DMS114 treated with DMSO at 0.1 percent for 48 hours (cell line): ENCODE measurements at regions not wholly inside any gene's neighbourhood (a gene's known extent, or its start where the extent isn't known, plus 50 kb on each side); places are given as distances from the start of the nearest gene placed in this dataset.
"Not testable (repeated sequence)": the region's sequence is repeated elsewhere in the genome, so short reads cannot be mapped to it uniquely, and the experiment has no call there.

Experiments
- DNase-seq: peaks from one replicate; lab custom pipeline; 2025; ENCODE audit not compliant: unreplicated experiment; lab: John Stamatoyannopoulos, UW

DNA sequence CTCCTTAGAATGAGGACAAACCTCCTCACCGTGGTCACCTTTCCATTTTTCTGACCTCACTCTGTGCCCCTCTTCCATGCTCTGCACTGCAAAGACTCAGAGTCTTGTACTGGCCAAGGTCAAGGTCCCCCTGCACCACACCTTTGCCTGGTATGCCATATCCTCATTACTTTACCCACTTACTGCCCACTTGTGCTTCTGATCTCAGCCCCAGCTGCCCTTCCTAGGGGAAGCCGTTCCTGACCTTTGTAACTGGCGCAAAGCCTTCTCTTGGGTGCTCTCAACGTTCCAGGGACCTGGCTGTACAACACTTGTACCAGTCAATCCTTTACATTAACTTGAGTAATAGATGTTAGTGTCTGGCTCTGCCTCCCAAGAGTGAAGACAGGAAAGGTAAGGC, 256.0 kb downstream of the SV2B start:
- DNase-seq, result no peak

DNA sequence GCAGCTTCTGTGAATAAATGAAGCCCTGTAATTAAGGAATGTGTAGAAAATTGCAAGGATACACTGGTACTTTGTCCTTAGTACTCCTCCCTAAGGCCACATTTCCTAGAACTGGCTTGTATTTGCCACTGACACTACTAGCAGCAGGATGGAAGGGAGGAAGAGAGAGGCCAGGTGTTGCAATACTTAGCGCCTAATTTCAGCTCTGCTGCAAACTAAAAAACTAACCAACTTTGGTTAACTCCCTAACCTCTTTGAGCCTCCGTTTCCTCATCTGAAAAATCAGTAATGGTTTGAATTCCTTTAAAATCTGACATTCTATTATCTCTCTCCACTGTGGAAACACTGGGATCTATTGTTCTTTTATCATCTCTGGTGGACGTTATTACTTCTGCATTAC, 257.0 kb downstream of the SV2B start:
- no peak for DNase-seq

DNA sequence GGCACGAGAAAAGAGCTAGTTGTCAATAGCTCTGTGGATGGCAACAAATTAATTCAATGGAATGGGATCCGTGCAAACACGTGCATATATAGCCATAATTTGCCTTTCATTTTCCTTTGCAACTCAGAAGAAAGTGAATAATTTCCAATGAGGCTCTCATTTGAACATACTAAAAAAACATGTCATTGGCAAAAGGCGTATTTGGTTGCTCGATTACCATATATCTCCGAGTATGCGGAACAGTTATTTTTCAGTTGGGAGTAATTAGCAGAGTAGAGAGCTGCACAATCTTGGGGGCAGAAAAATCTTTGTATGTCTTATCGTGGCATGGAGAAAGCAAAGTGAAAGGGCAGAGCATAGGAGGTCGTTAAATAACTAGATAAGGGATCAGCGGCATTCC, 257.4 kb downstream of the SV2B start:
- DNase-seq, result no peak

DNA sequence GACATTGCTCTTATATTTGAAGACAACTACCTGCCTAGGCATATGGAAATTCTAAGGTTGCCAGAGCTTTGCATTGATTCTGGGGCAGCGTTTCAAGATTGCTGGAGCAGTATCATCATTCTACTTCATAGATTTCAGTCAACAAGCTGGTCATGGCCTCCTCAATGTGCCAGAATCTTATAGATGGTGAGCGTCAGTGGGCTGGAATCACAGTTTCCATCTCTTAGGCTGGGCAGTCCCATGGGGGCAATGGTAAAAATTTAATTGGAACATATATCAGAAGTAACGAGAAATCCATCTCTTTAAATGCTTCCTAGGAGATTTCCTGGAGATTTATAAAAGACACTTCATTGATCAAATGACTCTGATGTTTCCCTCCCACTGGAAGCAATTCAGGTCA, 258.3 kb downstream of the SV2B start:
- no peak for DNase-seq

DNA sequence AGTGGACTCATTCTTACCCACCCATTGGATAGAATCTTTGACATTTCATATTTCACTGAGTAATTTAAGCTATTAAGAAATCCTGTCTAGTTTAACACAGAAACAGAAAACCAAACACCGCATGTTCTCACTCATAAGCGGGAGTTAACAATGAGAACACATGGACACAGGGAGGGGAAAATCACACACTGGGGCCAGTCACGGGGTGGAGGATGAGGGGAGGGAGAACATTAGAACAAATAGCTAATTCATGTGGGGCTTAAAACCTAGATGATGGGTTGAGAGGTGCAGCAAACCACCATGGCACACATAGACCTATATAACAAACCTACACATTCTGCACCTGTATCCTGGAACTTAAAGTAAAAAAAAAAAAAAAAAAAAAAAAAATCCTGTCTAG, 261.6 kb downstream of the SV2B start:
- DNase-seq, result not testable (repeated sequence)

DNA sequence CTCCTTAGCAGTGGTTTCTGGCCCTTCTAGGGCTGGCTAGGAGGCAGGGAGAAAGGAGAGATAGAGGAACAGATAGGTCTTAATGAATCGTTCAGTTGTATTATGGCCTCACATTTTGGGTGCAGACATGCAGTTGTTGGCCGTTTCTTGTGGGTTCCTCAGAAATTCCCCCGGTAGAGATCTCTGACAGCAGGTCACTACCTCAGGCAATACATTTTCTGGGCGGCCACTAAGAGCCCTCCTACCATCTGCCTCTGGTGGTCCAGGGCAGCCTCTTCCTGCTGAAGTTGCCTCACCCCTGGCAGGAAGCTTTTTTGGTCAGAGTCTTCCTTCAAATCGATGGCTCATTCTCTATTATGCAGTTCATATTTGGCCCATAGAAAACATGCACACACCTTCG, 266.1 kb downstream of the SV2B start:
- DNase-seq, result no peak

DNA sequence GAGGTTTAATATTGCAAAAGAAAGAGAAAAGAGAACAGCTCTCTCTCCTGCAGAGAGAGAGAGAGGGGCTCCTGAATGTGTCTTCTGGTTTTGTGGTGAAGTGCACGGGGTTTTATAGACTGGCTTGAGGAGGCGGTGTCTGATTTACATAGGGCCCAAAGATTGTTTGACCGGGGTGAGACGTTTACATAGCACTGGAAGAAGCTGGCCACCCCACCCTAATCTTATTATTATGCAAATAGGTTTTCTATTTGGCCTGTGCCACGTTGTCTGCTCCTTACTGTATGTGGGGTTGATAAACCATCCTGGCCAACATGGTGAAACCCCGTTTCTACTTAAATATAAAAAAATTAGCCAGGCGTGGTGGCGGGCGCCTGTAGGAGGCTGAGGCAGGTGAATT, 268.6 kb downstream of the SV2B start:
- DNase-seq, result no peak

DNA sequence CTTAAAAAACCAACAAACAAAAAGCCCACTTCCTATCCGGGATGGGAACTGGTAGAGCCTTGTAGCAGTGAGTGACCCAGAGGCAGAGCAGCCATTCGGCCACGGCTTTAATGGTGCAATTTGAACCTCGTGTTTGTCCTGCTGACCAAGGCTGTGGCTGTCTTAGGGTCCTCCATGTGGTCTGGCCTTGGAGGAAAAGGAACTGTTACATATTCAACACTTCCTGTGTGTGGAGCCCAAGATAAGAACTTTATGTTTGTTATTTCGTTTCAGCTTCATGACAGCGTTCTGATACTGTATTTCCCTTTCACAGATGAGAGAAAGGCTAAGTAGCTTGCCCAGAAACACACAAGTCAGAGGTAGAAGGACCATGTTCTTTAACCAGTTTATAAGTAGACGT, 269.8 kb downstream of the SV2B start:
- no peak for DNase-seq

DNA sequence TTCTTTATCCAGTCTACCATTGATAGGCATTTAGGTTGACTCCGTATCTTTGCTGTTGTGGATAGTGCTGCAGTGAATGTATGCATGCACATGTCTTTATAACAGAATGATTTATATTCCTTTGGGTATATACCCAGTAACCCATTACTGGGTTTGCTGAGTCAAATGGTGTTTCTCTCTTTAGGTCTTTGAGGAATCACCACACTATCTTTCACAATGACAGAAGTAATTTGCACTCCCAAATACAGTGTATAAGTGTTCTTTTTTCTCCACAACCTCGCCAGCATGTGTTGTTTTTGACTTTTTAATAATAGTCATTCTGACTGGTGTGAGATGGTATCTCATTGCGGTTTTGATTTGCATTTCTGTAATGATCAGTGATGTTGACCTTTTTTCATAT, 271.3 kb downstream of the SV2B start:
- DNase-seq, result not testable (repeated sequence)

DNA sequence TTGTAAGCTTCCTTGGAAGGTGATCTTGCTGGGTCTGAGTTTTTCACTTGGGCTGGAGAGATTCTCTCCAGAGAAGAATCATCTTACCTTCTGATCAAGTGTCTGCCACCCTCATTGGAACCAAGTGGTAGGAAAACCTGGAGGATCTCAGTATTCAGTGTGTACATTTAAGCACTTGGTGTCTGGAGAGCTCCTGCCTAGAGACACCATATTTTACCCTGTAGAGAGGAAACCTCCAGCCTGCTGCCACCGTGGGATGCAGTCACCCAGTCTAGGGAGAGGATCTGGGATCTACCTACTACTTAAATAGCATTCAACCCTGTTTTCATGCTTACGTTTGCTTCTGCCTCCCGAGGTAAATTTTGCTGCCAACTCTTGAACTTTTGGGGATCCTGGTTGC, 274.3 kb downstream of the SV2B start:
- no peak for DNase-seq

DNA sequence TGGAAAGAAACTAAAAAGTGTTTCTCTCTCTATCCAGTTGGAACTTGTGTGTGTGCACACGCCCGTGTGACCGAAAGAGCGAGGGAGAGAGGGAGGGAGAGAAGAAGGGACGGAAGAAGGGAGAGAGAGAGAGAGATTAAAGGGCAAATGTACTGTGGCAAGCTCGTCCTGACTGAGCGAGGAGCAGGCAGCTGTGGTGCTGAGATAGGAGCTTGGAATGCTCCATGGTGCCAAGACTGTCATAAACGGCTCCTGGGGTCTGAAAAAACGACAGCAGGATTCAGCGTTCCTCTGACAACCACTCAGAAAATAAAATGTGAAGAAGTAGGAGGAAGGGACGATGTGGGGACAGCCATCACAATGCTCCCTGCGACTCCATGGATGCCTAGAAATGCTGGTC, 276.0 kb downstream of the SV2B start:
- no peak for DNase-seq

DNA sequence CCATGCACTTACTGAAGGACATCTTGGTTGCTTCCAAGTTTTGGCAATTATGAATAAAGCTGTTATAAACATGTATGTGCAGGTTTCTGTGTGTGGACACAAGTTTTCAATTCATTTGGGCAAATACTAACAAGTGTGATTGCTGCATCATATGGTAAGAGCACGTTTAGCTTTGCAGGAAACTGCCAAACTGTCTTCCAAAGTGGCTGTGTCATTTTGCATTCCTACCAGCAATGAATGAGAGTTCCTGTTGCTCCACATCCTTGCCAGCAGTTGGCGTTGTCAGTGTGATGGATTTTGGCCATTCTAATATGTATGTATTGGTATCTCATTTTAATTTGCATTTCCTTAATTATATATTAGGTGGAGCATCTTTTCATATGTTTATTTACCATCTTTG, 280.1 kb downstream of the SV2B start:
- no peak for DNase-seq

DNA sequence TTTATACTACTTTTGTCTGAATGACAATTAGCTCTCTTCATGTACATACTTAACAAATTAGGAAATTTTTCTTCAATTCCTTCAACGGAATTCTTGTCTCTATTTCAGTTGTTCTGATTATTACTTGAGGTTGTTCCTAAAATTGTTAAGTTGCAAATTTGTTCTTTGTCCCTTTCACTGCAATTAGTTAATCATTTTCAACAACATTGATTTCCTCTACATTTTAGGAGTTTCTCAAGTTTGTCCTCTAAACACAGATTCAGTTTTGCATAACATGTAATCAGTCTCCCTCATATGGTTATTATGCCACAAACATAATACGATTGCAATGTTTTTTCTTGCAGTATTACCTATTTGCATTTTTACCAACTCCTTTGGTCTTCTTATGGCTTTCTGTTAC, 283.5 kb downstream of the SV2B start:
- no peak for DNase-seq

DNA sequence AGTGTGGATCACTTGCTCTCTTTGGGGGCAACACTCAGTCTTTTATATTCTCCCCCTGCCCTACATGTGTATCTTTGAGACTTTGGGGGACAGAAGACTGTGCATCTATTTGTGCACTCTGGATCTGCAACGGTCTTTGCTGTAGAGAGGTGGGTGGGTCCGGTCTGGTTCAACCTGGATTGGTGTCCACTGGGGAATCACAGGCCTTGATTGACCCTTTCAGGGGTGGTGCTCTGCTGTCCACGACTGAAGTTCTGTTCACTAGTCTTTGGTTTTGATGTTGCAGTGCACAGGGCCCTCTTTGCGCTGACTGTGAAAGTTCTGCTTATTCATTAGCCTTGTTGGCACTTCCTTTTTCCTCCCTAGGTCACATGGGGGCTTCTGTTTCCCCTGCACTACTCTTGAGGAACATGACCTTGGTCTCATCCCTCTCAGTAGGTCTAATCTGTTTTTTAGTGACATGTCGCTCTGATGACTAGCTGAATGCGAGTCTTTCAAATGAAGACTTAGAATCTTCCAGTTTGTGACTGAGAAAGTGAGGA, 284.2 kb downstream of the SV2B start:
- no peak for DNase-seq

DNA sequence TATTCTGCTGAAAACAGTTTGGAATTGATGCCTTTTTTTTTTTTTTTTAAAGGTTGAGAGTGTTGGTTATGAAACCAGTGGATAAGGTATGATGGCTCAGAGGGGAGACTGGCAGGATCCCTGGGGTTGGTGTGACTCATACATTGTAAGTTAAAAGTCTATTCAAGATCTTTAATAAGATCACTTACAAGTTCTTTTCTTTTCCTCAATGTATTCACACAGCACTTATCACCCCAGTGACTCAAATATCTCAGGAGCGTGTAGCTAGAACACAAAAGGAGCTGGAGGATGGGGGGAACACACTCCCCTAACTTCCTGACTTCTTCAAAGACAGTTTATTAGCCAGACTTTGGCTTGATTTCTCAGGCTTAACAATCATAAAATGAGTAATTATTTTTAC, 285.3 kb downstream of the SV2B start:
- DNase-seq, result no peak

DNA sequence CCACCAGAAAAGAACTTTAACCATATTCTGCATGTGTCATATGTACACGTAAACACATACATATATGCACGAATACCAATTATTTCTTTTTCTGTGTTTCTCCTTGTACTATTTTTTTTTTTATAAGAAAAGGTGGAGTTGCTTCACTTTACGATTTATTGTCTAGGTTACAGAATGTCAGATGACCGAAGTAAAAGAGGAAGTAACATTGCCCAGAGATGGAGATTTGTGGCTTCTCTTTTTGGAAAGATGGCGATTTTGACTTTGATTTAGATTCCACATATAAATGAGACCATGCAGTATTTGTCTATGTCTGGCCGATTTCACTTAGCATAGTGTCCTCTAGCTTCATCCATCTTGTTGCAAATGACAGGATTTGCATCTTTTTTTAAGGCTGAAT, 293.1 kb downstream of the SV2B start:
- DNase-seq, result no peak

DNA sequence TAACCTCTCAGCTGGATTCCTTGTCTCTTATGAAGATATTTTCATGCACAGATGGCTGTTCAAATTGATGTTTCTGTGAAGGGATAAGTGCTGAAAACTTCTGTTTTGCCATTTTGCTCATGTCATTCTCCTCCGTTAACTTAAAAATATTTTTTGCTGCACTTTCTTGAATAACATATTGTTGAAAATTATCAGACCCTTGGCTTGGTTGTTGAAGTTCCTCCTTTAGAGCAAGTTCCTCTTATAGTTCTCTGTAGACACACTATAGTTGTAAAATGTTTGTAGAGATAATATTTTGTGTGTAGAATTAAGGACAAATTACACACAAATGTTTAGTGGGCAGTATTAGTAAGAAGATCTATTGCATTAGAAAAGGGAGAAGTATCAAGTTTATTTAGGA, 300.4 kb downstream of the SV2B start:
- no peak for DNase-seq

DNA sequence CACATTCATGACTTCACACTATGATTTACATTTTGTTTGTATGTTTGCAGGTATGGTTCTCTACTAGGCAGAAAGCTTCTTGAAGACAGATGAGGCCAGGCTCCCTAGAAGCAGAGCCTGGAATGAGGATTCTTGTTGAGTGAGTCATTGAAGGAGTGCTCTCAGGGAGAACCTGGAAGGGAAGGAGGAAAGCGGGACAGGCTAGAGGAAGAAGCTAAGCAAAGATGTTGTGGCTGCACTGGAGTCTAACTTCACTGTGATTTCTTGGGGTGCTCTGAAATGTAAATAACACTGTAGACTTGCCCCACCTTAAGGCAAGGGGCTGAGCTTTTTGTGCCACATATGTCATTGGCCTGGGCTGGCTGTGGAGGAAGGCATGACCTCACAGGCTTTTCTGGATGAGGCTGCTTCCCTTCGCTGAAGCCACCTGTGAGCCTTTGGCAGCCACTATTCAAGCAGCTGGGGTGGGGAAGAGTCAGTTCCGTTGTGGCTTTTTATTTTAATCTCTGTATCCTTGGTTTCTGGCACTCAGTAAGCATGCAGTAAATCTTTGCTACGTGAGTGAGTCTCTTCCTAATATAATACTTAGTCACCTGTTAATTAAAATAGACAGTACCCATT, 307.3 kb downstream of the SV2B start:
- DNase-seq, result no peak

DNA sequence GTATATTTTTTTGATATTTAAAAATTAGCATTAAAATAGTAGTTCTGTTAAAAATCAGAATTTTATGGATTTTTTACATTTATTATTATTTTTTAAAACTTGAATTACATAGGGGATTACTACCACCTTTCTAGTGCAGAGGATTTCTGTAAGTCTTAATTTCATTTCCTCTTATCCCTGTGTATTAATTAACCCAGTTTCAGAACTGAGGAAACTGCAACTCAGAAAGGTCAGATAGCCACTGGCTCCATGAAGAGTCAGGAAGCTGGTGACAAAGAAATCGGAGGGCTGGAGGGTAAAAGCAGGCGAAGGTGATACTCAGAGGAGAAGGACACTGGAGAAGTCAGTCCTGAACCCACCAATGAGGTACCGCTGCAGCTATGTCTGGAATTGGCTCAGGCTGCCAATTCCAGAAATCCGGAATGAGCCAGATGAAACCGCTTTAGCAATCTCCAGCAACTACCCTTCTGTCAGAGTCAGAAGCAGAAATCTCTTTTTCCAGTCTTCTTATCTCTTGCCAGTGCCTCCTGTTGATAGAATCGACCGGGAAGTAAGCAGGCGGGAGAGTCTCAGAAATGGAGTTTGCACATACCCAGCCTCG, 308.5 kb downstream of the SV2B start:
- no peak for DNase-seq

DNA sequence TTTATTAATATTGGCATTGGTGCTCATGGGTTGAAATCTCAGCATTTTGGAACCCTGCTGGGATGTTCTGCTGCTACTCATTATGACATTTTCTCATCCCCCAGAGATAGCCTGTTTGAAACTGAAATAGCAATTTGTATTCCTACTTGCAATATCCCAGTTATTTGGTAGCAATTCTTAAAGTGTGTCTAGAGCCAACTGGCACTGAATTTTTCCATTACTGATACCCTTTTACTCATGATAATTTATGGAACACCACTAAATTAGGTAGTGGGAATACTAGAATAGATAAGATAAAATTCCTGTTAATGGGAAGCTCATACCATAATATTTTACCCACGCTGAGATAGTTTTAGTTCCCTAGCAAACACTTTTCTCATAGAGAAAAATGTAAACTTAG, 309.3 kb downstream of the SV2B start:
- DNase-seq, result no peak

DNA sequence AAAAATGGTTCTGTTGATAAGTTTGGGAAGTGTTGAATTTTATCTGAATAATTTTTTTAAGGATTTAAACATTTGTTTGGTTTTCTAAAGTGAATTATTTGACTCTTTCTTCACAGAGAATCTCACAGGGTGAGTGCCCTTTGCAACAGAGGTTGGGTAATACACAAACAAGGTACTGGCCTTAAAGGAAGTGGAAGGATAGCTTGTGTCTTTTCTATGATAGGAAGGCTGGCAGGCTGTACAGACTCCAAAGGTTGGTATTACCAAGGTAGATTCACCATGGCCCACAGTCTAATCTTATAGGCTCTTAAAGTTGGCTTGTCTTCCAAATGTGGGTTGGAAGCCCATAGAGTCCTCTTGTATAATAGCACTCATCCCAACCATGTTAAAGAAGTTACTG, 311.5 kb downstream of the SV2B start:
- DNase-seq, result no peak

DNA sequence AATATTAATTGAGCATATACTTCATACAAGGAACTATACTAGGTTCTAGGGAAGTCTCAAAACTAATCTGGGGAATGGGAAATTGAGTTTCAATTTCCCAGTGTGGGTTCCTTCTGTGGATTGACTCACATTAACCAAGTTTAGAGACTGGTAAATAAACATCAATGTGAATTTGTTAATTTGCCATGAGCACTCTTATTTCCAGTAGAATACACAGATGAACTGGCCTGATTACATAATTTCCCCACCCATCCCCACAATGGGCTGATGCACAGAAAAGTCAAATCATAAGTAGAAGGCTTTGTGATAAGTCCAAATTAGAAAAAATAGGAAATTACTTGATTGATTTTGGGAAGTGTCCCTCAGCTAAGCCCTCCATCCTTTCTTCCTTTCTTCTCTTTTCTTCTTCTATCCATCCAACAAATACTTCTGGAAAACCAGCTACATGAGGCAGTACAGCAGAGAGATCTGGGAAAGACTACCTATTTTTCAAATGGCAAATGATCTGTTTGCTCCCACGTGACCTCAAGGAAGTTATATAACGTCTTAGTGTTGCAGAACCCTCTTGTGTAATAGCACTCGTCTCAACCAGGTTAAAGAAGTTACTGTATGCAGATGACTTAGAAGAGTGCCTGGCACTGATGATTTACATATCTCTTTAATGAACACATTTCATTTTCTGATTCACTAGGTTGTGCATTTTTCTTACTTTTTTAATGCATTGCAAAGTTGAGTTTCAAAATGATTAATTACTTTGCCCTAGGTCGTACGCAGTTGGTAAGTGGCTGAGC, 312.3 kb downstream of the SV2B start:
- DNase-seq, result no peak
